ENCODE measurements at regions not wholly inside any gene's neighbourhood (a gene's known extent, or its start where the extent isn't known, plus 50 kb on each side); places are given as distances from the start of the nearest gene placed in this dataset.

- H3K4me3 ChIP-seq (ENCODE audit: low read length in 2 of 2), result no peak overlapping the region
- ATAC-seq (ENCODE audit: low FRiP score), result no peak
- no peak for DNase-seq
- intact Hi-C loops (cut with DNase I), result no loop called here
- H3K27me3 ChIP-seq (ENCODE audit: control insufficient read depth in 1 of 2, insufficient read depth in 2 of 2, low read length in 1 of 2), result no peaks in the 10 kb centered on the region
- H3K9me3 ChIP-seq (ENCODE audit: control insufficient read depth, low read length), result peaks cover 2% of the 10 kb centered on the region
- H3K27ac ChIP-seq (ENCODE audit: low read depth in 1 of 2, low read length in 2 of 2), result no peak overlapping the region
- 86 to 87% methylated on average over 5 of the region's 5 CpGs for WGBS, 2 donors
- H3K4me1 ChIP-seq (ENCODE audit: control insufficient read depth in 1 of 2, insufficient read depth in 2 of 2, low read length in 2 of 2), result no peaks in the 10 kb centered on the region
- no peaks in the 10 kb centered on the region for H3K36me3 ChIP-seq (ENCODE audit: control insufficient read depth in 1 of 2, insufficient read depth in 2 of 2, low read length in 1 of 2)
Measured at GRCh38 chr17:70791748-70792443, 622.6 kb downstream of the KCNJ2 start.

- no peaks in the 10 kb centered on the region for H3K27me3 ChIP-seq (ENCODE audit: control insufficient read depth in 1 of 2, insufficient read depth in 2 of 2, low read length in 1 of 2)
- no peak for DNase-seq
- no peak overlapping the region for H3K4me3 ChIP-seq (ENCODE audit: low read length in 2 of 2)
- H3K36me3 ChIP-seq (ENCODE audit: control insufficient read depth in 1 of 2, insufficient read depth in 2 of 2, low read length in 1 of 2), result no peaks in the 10 kb centered on the region
- H3K27ac ChIP-seq (ENCODE audit: low read depth in 1 of 2, low read length in 2 of 2), result no peak overlapping the region
- ATAC-seq (ENCODE audit: low FRiP score), result no peak
- H3K4me1 ChIP-seq (ENCODE audit: control insufficient read depth in 1 of 2, insufficient read depth in 2 of 2, low read length in 2 of 2), result no peaks in the 10 kb centered on the region
- intact Hi-C loops (cut with DNase I), result no loop called here
- 60 to 65% methylated on average over 1 of the region's 1 CpG for WGBS, 2 donors
- peaks cover 2% of the 10 kb centered on the region for H3K9me3 ChIP-seq (ENCODE audit: control insufficient read depth, low read length)
Measured at GRCh38 chr17:70794738-70795137, 625.4 kb downstream of the KCNJ2 start.

GRCh38 chr17:70795620-70796019 lies 626.3 kb downstream of the KCNJ2 start:
- no peak for DNase-seq

GRCh38 chr17:70796757-70797156 lies 627.4 kb downstream of the KCNJ2 start:
- no peak for ATAC-seq (ENCODE audit: low FRiP score)
- intact Hi-C loops (cut with DNase I), result no loop called here
- no peaks in the 10 kb centered on the region for H3K4me1 ChIP-seq (ENCODE audit: control insufficient read depth in 1 of 2, insufficient read depth in 2 of 2, low read length in 2 of 2)
- no peaks in the 10 kb centered on the region for H3K27me3 ChIP-seq (ENCODE audit: control insufficient read depth in 1 of 2, insufficient read depth in 2 of 2, low read length in 1 of 2)
- H3K27ac ChIP-seq (ENCODE audit: low read depth in 1 of 2, low read length in 2 of 2), result no peak overlapping the region
- H3K9me3 ChIP-seq (ENCODE audit: control insufficient read depth, low read length), result peaks cover 2% of the 10 kb centered on the region
- no peak overlapping the region for H3K4me3 ChIP-seq (ENCODE audit: low read length in 2 of 2)
- 78 to 79% methylated on average over 4 of the region's 4 CpGs for WGBS, 2 donors
- DNase-seq, result no peak
- H3K36me3 ChIP-seq (ENCODE audit: control insufficient read depth in 1 of 2, insufficient read depth in 2 of 2, low read length in 1 of 2), result no peaks in the 10 kb centered on the region

More at GRCh38 chr17:70795620-70796019, 626.3 kb downstream of the KCNJ2 start:
- H3K9me3 ChIP-seq (ENCODE audit: control insufficient read depth, low read length), result peaks cover 2% of the 10 kb centered on the region
- intact Hi-C loops (cut with DNase I), result no loop called here
- no peaks in the 10 kb centered on the region for H3K27me3 ChIP-seq (ENCODE audit: control insufficient read depth in 1 of 2, insufficient read depth in 2 of 2, low read length in 1 of 2)
- H3K4me1 ChIP-seq (ENCODE audit: control insufficient read depth in 1 of 2, insufficient read depth in 2 of 2, low read length in 2 of 2), result no peaks in the 10 kb centered on the region
- 80 to 83% methylated on average over 2 of the region's 2 CpGs for WGBS, 2 donors
- no peaks in the 10 kb centered on the region for H3K36me3 ChIP-seq (ENCODE audit: control insufficient read depth in 1 of 2, insufficient read depth in 2 of 2, low read length in 1 of 2)
- no peak overlapping the region for H3K27ac ChIP-seq (ENCODE audit: low read depth in 1 of 2, low read length in 2 of 2)
- no peak for ATAC-seq (ENCODE audit: low FRiP score)
- H3K4me3 ChIP-seq (ENCODE audit: low read length in 2 of 2), result no peak overlapping the region

GRCh38 chr17:70797166-70797565 lies 627.8 kb downstream of the KCNJ2 start:
- Histone ChIP-seq H3K4me3 (ENCODE audit: low read length in 2 of 2) (no peak overlapping the region), H3K27ac (ENCODE audit: low read depth in 1 of 2, low read length in 2 of 2) (no peak overlapping the region), H3K4me1 (ENCODE audit: control insufficient read depth in 1 of 2, insufficient read depth in 2 of 2, low read length in 2 of 2) (no peaks in the 10 kb centered on the region), H3K36me3 (ENCODE audit: control insufficient read depth in 1 of 2, insufficient read depth in 2 of 2, low read length in 1 of 2) (no peaks in the 10 kb centered on the region), H3K9me3 (ENCODE audit: control insufficient read depth, low read length) (peaks cover 2% of the 10 kb centered on the region), H3K27me3 (ENCODE audit: control insufficient read depth in 1 of 2, insufficient read depth in 2 of 2, low read length in 1 of 2) (no peaks in the 10 kb centered on the region)
- DNase-seq (no peak), ATAC-seq (ENCODE audit: low FRiP score) (no peak)
- intact Hi-C loops (cut with DNase I), result no loop called here
- WGBS, 2 donors, result 60 to 67% methylated on average over 5 of the region's 5 CpGs

- no peak for DNase-seq
Measured at GRCh38 chr17:70804161-70804560, 634.8 kb downstream of the KCNJ2 start.

GRCh38 chr17:70808596-70808995 lies 639.3 kb downstream of the KCNJ2 start:
- Histone ChIP-seq H3K9me3 (ENCODE audit: control insufficient read depth, low read length) (peaks cover 1% of the 10 kb centered on the region), H3K4me3 (ENCODE audit: low read length in 2 of 2) (no peak overlapping the region), H3K27me3 (ENCODE audit: control insufficient read depth in 1 of 2, insufficient read depth in 2 of 2, low read length in 1 of 2) (no peaks in the 10 kb centered on the region), H3K36me3 (ENCODE audit: control insufficient read depth in 1 of 2, insufficient read depth in 2 of 2, low read length in 1 of 2) (no peaks in the 10 kb centered on the region), H3K27ac (ENCODE audit: low read depth in 1 of 2, low read length in 2 of 2) (no peak overlapping the region), H3K4me1 (ENCODE audit: control insufficient read depth in 1 of 2, insufficient read depth in 2 of 2, low read length in 2 of 2) (peaks cover 0 to 3% of the 10 kb centered on the region in 2 donors)
- DNase-seq (no peak), ATAC-seq (ENCODE audit: low FRiP score) (no peak)
- intact Hi-C loops (cut with DNase I), result no loop called here
- 69 to 77% methylated on average over 2 of the region's 2 CpGs for WGBS, 2 donors

More at GRCh38 chr17:70804161-70804560, 634.8 kb downstream of the KCNJ2 start:
- Histone ChIP-seq H3K27me3 (ENCODE audit: control insufficient read depth in 1 of 2, insufficient read depth in 2 of 2, low read length in 1 of 2) (no peaks in the 10 kb centered on the region), H3K9me3 (ENCODE audit: control insufficient read depth, low read length) (peaks cover 1% of the 10 kb centered on the region), H3K4me1 (ENCODE audit: control insufficient read depth in 1 of 2, insufficient read depth in 2 of 2, low read length in 2 of 2) (peaks cover 0 to 3% of the 10 kb centered on the region in 2 donors), H3K36me3 (ENCODE audit: control insufficient read depth in 1 of 2, insufficient read depth in 2 of 2, low read length in 1 of 2) (no peaks in the 10 kb centered on the region), H3K27ac (ENCODE audit: low read depth in 1 of 2, low read length in 2 of 2) (no peak overlapping the region), H3K4me3 (ENCODE audit: low read length in 2 of 2) (no peak overlapping the region)
- no peak for ATAC-seq (ENCODE audit: low FRiP score)
- intact Hi-C loops (cut with DNase I), result no loop called here

- intact Hi-C loops (cut with DNase I), result no loop called here
- Histone ChIP-seq H3K27me3 (ENCODE audit: control insufficient read depth in 1 of 2, insufficient read depth in 2 of 2, low read length in 1 of 2) (no peaks in the 10 kb centered on the region), H3K4me1 (ENCODE audit: control insufficient read depth in 1 of 2, insufficient read depth in 2 of 2, low read length in 2 of 2) (no peaks in the 10 kb centered on the region), H3K9me3 (ENCODE audit: control insufficient read depth, low read length) (peaks cover 1% of the 10 kb centered on the region), H3K27ac (ENCODE audit: low read depth in 1 of 2, low read length in 2 of 2) (no peak overlapping the region), H3K36me3 (ENCODE audit: control insufficient read depth in 1 of 2, insufficient read depth in 2 of 2, low read length in 1 of 2) (no peaks in the 10 kb centered on the region), H3K4me3 (ENCODE audit: low read length in 2 of 2) (no peak overlapping the region)
- WGBS, 2 donors, result 32 to 44% methylated on average over 1 of the region's 1 CpG
- DNase-seq (no peak), ATAC-seq (ENCODE audit: low FRiP score) (no peak)
Measured at GRCh38 chr17:70810609-70811008, 641.3 kb downstream of the KCNJ2 start.

GRCh38 chr17:70813355-70813930 lies 644.1 kb downstream of the KCNJ2 start:
- no peaks in the 10 kb centered on the region for H3K27me3 ChIP-seq (ENCODE audit: control insufficient read depth in 1 of 2, insufficient read depth in 2 of 2, low read length in 1 of 2)
- no peaks in the 10 kb centered on the region for H3K36me3 ChIP-seq (ENCODE audit: control insufficient read depth in 1 of 2, insufficient read depth in 2 of 2, low read length in 1 of 2)
- WGBS, 2 donors, result 85 to 86% methylated on average over 12 of the region's 12 CpGs
- no peak overlapping the region for H3K4me3 ChIP-seq (ENCODE audit: low read length in 2 of 2)
- DNase-seq (no peak), ATAC-seq (ENCODE audit: low FRiP score) (no peak)
- intact Hi-C loops (cut with DNase I), result no loop called here
- H3K4me1 ChIP-seq (ENCODE audit: control insufficient read depth in 1 of 2, insufficient read depth in 2 of 2, low read length in 2 of 2), result no peaks in the 10 kb centered on the region
- no peak overlapping the region for H3K27ac ChIP-seq (ENCODE audit: low read depth in 1 of 2, low read length in 2 of 2)
- H3K9me3 ChIP-seq (ENCODE audit: control insufficient read depth, low read length), result no peaks in the 10 kb centered on the region
